C1 segment of cervical spinal cord (tissue), 14 donors: ENCODE measurements at regions not wholly inside any gene's neighbourhood (a gene's known extent, or its start where the extent isn't known, plus 50 kb on each side); places are given as distances from the start of the nearest gene placed in this dataset.
"Not testable (repeated sequence)": the region's sequence is repeated elsewhere in the genome, so short reads cannot be mapped to it uniquely, and the experiment has no call there.

Experiments used
- DNase-seq, 14 donors: peaks; one replicate each; lab custom pipeline; 2025; lab: John Stamatoyannopoulos, UW

GRCh38 chr15:92705764-92706163 lies 50.2 kb upstream of the FAM174B start:
- no peak for DNase-seq

- DNase-seq: no peak
Observed at GRCh38 chr15:92706201-92706600, 50.6 kb upstream of the FAM174B start.

GRCh38 chr15:92707880-92708551 lies 52.4 kb upstream of the FAM174B start:
- no peak for DNase-seq

GRCh38 chr15:92708635-92709034 lies 53.1 kb upstream of the FAM174B start:
- DNase-seq: no peak

- DNase-seq: no peak
Observed at GRCh38 chr15:92709110-92709790, 53.7 kb upstream of the FAM174B start.

GRCh38 chr15:92711457-92711831 lies 55.9 kb upstream of the FAM174B start:
- no peak for DNase-seq

GRCh38 chr15:92714077-92714476 lies 58.5 kb upstream of the FAM174B start:
- peak in 7 of 14 donors; percentile 8 to 57 (median 25) for DNase-seq

GRCh38 chr15:92714477-92715401 lies 59.2 kb upstream of the FAM174B start:
- DNase-seq: peak in 12 of 14 donors; percentile 24 to 78 (median 56)

- DNase-seq: no peak
Observed at GRCh38 chr15:92715758-92716157, 60.2 kb upstream of the FAM174B start.

GRCh38 chr15:92719021-92719420 lies 63.4 kb upstream of the FAM174B start:
- DNase-seq: no peak

- DNase-seq: no peak
Observed at GRCh38 chr15:92724144-92724543, 68.6 kb upstream of the FAM174B start.

- DNase-seq: no peak
Observed at GRCh38 chr15:92725171-92725570, 69.6 kb upstream of the FAM174B start.

GRCh38 chr15:92728266-92728665 lies 72.7 kb upstream of the FAM174B start:
- no peak for DNase-seq

- no peak for DNase-seq
Observed at GRCh38 chr15:92733090-92733933, 77.7 kb upstream of the FAM174B start.

- peak in 10 of 14 donors; percentile 2 to 69 (median 35) for DNase-seq
Observed at GRCh38 chr15:92733934-92734521, 78.5 kb upstream of the FAM174B start.

- not testable (repeated sequence) for DNase-seq
Observed at GRCh38 chr15:92739246-92739645, 83.7 kb upstream of the FAM174B start.

- no peak for DNase-seq
Observed at GRCh38 chr15:92745845-92746271, 90.3 kb upstream of the FAM174B start.

GRCh38 chr15:92747047-92747446 lies 91.5 kb upstream of the FAM174B start:
- no peak for DNase-seq

GRCh38 chr15:92749216-92749615 lies 93.6 kb upstream of the FAM174B start:
- no peak for DNase-seq

- no peak for DNase-seq
Observed at GRCh38 chr15:92749946-92750345, 94.4 kb upstream of the FAM174B start.

GRCh38 chr15:92751528-92751927 lies 96.0 kb upstream of the FAM174B start:
- DNase-seq: no peak
